ENCODE measurements at regions not wholly inside any gene's neighbourhood (a gene's known extent, or its start where the extent isn't known, plus 50 kb on each side); places are given as distances from the start of the nearest gene placed in this dataset.

- DNase-seq (ENCODE audit: low read depth) = no peak
- no peak for TF ChIP-seq CTCF (IDR thresholded peaks at IDR 0.05; ENCODE audit: insufficient read depth, low read depth, low read length, missing control alignments)
- H3K4me3 ChIP-seq (ENCODE audit: low read length) = no peak overlapping the region
Observed at GRCh38 chr3:78273326-78273725, 1233.4 kb downstream of the ROBO2 start.

- TF ChIP-seq CTCF (IDR thresholded peaks at IDR 0.05; ENCODE audit: insufficient read depth, low read depth, low read length, missing control alignments) = peak; percentile 26
- no peak overlapping the region for H3K4me3 ChIP-seq (ENCODE audit: low read length)
- DNase-seq (ENCODE audit: low read depth) = no peak
Observed at GRCh38 chr3:78274475-78275065, 1234.7 kb downstream of the ROBO2 start.

GRCh38 chr3:78275420-78275852, 1235.5 kb downstream of the ROBO2 start:
- DNase-seq (ENCODE audit: low read depth) = no peak
- no peak overlapping the region for H3K4me3 ChIP-seq (ENCODE audit: low read length)
- TF ChIP-seq CTCF (IDR thresholded peaks at IDR 0.05; ENCODE audit: insufficient read depth, low read depth, low read length, missing control alignments) = no peak

- H3K4me3 ChIP-seq (ENCODE audit: low read length) = no peak overlapping the region
- no peak for DNase-seq (ENCODE audit: low read depth)
- TF ChIP-seq CTCF (IDR thresholded peaks at IDR 0.05; ENCODE audit: insufficient read depth, low read depth, low read length, missing control alignments) = no peak
Observed at GRCh38 chr3:78277220-78277619, 1237.3 kb downstream of the ROBO2 start.

GRCh38 chr3:78277801-78278200, 1237.9 kb downstream of the ROBO2 start:
- H3K4me3 ChIP-seq (ENCODE audit: low read length) = no peak overlapping the region
- no peak for DNase-seq (ENCODE audit: low read depth)
- TF ChIP-seq CTCF (IDR thresholded peaks at IDR 0.05; ENCODE audit: insufficient read depth, low read depth, low read length, missing control alignments) = no peak

GRCh38 chr3:78279091-78279490, 1239.2 kb downstream of the ROBO2 start:
- TF ChIP-seq CTCF (IDR thresholded peaks at IDR 0.05; ENCODE audit: insufficient read depth, low read depth, low read length, missing control alignments) = no peak
- no peak for DNase-seq (ENCODE audit: low read depth)
- no peak overlapping the region for H3K4me3 ChIP-seq (ENCODE audit: low read length)

GRCh38 chr3:78281381-78281780, 1241.5 kb downstream of the ROBO2 start:
- DNase-seq (ENCODE audit: low read depth) = no peak
- H3K4me3 ChIP-seq (ENCODE audit: low read length) = no peak overlapping the region
- no peak for TF ChIP-seq CTCF (IDR thresholded peaks at IDR 0.05; ENCODE audit: insufficient read depth, low read depth, low read length, missing control alignments)
